ENCODE measurements at regions not wholly inside any gene's neighbourhood (a gene's known extent, or its start where the extent isn't known, plus 50 kb on each side); places are given as distances from the start of the nearest gene placed in this dataset.

GRCh38 chr13:34116651-34117050, 298.7 kb downstream of the RFC3 start:
- DNase-seq (ENCODE audit: low spot score): no peak

DNA sequence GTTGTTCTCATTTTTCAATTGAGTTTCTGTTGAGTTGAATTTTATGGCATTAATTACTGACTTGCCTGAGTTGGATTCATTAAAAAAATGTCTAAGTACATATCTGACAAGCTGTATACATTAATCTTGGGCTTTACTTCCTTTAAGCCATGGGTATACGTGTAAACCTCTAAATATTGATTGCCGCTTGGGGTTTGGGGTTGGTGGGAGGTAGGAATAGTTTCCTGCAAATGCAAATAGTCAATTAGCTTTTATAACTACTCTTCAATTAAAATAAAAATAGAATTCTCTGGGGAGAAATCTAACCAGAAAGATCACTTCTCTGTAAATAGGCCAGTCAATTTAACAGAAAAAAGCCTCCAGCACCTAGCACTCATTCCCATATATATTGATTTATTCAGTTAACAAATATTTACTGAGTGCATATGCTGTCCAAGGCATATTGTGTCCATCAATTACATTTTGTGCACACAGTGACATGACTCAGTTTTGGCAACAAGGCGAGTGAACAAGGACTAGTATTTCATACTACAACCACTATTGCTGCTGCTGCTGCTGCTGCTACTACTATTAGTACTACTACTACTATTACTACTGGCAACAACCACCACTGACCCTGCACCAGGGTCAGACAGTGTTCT, 306.8 kb downstream of the RFC3 start:
- peak; percentile 19 for DNase-seq (ENCODE audit: low spot score)

- no peak for DNase-seq (ENCODE audit: low spot score)
Observed at GRCh38 chr13:34127523-34127922, 309.6 kb downstream of the RFC3 start.

GRCh38 chr13:34128661-34129060, 310.7 kb downstream of the RFC3 start:
- DNase-seq (ENCODE audit: low spot score): no peak

DNA sequence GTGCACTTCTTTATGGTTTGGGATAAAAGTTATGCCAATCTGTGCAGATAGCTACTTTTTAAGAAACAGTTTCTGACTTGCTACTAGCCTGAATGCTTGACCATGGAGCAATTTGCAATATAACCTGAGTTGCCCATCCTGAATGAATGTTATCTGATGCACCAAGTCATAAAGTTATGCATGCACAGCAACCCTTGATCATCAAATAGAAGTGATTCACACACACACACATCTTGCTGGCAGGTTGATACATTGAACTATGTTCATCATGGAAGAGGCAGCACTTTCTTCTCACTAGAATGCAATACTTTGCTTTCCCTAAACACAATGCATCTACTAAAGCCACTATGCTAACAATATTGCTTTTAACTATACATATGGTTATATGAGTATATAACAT, 311.5 kb downstream of the RFC3 start:
- DNase-seq (ENCODE audit: low spot score): no peak

DNA sequence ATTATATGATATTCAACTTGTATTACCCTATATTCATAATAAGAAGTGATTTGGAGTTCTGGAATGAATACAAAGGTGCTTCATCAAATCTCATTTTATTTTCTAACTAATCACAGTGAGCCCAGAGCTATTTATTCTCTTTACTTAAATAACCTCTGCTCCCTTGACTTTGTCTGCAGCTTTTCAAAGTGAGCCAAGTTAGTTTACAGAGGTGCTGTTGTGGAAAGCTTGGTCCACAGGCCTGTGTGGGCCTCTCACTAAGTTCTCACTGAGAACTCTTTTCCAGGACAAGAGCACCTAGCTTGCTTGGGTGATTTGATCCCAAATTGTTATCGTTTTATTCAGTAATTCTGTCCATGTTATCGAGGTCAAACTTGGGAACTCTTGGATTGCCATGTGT, 319.3 kb downstream of the RFC3 start:
- no peak for DNase-seq (ENCODE audit: low spot score)

GRCh38 chr13:34139660-34140227, 321.8 kb downstream of the RFC3 start:
- no peak for DNase-seq (ENCODE audit: low spot score)

DNA sequence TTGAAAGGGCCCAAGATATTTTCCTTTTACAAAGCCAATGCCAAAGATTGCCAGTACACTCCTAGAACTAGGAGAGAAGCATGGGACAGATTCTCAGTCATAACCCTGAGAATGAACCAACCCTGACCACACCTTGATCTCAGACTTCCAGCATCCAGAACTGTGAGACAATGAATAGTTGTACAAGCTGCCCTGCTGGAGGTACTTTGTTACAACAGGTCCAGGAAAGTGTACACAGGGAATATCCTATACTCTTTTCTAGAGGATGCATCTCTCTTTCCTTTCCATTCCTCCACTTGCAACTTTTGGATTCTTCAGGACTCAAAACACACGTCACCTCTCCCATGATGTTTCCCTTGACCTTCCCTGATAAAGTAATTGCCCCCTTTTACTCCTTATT, 325.7 kb downstream of the RFC3 start:
- no peak for DNase-seq (ENCODE audit: low spot score)

GRCh38 chr13:34144142-34144541, 326.2 kb downstream of the RFC3 start:
- DNase-seq (ENCODE audit: low spot score): no peak

- DNase-seq (ENCODE audit: low spot score): no peak
Observed at GRCh38 chr13:34145061-34145460, 327.1 kb downstream of the RFC3 start.

DNA sequence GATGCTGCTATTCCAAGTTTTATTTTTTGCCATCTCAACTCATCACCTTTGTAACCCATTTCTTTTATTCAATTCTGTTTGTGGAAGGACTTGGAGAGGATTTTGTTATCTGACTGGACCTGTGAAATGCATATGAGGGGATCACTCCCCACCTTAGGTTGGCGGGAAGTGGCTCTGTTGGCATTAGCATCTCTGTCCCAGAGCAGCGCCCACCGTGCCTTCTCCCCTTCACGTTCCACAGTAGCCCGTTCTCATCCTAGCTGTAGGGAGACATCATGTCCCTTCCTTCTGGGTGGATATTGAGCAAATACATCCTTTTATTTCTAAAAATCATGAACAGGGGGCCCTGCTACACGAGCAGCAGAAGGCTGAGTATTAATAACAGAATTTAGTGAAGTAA, 330.4 kb downstream of the RFC3 start:
- no peak for DNase-seq (ENCODE audit: low spot score)

GRCh38 chr13:34151885-34152284, 333.9 kb downstream of the RFC3 start:
- DNase-seq (ENCODE audit: low spot score): no peak

DNA sequence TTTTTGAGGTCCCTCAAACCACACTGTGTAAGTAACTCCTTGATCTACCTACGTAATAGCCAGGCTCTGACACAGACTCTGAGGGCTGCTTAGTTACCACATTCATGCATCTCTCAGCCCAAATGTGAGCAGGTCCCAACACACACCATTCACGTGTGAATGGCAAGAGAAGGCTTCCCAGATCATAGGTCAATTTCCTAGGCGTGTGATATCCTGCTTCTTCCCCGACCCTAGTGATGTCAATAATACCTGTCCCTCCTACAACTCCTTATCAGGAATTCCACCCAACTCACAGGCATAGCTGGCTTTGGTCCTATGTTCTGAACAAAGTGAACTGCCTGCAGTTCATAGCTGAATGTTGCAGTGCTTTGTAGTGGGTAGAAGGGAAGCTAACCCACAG, 334.5 kb downstream of the RFC3 start:
- DNase-seq (ENCODE audit: low spot score): no peak

- DNase-seq (ENCODE audit: low spot score): no peak
Observed at GRCh38 chr13:34152996-34153395, 335.0 kb downstream of the RFC3 start.

DNA sequence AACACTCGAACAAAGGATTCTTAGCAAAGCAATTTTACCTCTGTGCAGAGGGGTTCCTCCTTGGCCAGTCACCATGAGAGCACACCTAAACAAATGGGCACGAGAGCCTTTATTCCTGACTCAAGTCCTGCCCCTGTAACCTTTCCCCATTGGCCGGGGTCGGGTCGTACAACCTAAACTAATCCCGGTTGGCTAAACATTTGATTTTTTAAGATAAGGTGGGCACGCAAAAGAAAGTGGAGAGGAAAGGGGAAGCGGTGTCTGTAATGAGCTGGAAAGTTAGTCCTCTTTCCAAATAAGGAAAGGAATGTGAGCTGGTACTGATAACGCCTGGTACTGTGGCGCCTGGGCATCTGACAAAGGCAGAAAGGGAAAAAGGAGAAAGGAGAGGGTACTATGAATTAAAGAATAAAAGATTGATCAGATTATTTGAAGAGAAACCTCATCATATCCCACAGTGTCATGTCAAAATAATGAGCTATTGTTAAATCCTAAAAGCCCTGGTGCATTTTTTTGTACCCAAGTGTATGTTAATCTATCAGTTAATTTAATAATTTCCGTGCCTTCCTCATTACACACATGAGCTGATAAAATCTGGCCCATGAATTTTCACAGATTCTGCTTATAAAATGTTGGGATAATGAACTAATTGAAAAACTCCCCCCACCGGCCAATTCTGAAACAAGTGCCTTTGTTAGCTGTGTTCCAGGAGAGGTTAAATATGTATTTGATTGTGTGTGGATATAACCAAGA, 335.7 kb downstream of the RFC3 start:
- DNase-seq (ENCODE audit: low spot score): no peak

- DNase-seq (ENCODE audit: low spot score): no peak
Observed at GRCh38 chr13:34155931-34156607, 338.1 kb downstream of the RFC3 start.

GRCh38 chr13:34156841-34157365, 339.0 kb downstream of the RFC3 start:
- no peak for DNase-seq (ENCODE audit: low spot score)

DNA sequence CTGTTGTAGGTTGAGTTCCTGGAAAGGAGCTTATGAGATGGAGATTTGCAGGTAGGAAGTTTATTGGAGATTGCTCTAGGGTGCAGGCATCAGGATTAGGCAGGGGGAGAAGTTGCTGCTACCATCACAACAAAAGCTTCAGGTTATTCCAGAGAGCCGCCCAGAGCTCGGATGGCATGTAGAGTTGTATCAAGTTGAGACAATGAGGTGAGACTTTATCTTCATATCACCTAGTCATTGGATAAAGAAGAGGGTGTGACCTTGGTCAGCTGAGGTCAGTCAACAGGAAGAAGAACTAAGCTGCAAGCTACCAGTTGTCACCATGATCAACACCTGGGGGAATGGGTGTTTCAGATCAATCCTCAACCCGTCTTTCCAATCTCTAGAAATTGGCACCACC, 342.0 kb downstream of the RFC3 start:
- DNase-seq (ENCODE audit: low spot score): no peak

DNA sequence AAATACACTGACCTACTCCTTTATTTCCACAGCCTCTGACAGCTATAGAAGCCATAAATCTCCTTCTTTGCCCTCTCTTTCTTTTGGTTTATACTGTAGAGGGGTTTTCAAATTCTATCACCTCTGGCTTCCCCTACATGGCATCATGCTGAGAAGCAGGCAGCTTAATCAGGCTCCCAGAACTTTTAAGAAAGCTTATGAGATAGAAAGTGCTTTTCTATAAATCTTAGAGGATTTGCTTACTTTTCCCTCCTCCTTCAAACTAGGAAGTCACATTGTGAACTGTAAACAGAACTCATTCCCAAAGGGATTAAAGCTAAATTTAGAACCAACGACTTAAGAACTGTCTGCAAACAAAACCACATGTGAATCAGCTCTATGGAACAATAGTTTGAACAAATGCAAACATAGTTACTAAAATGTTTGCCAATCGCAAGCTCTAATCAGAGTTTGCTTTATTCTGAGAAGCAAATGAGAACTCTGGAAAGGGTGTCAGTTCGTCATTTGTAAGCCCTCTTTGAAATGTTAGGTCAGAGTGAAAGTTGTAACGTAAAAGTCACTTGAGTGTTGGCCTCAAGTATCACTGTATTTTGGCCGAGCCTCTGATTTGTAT, 344.1 kb downstream of the RFC3 start:
- DNase-seq (ENCODE audit: low spot score): no peak

DNA sequence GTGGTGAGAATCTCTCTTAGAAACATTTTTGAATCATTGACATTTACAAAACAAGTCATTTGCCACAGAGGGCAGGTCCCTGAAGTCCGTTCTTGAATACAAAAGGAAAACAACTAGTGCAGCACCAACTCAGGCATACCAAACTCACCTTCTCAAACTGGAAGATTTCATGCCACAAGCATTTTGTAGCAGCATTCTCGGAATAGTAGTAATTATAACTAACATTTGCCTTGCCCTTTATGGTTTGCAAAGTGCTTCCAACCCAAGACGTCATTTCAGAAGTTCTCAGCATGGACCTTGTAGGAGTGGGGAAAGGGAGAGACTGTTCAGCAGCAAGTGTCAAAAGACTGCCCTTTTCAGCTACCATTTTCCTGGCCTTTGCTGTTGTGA, 344.6 kb downstream of the RFC3 start:
- DNase-seq (ENCODE audit: low spot score): no peak

DNA sequence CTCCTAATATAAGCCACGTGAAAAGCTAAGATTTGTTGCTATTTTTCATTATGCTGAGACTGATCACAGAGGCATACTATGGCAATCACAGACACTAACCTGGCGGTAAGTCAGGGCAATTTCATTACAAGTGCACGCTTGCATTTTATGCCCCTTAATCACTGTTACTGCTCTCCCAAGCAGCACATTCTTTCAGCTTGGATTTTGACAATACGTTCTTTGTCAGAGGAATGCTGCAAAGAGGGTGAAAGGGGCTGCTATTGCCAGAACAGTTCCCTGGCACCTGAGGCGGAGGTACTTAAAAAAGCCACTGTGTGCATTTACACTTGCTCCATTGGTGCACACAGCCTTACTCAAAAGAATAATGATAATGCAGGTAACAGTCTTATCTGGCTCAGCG, 346.6 kb downstream of the RFC3 start:
- no peak for DNase-seq (ENCODE audit: low spot score)

GRCh38 chr13:34165158-34165557, 347.2 kb downstream of the RFC3 start:
- no peak for DNase-seq (ENCODE audit: low spot score)
